ENCODE measurements at regions not wholly inside any gene's neighbourhood (a gene's known extent, or its start where the extent isn't known, plus 50 kb on each side); places are given as distances from the start of the nearest gene placed in this dataset.
A peak's percentile ranks its signal among the peaks of the same experiment; 100 is the strongest.

DNA sequence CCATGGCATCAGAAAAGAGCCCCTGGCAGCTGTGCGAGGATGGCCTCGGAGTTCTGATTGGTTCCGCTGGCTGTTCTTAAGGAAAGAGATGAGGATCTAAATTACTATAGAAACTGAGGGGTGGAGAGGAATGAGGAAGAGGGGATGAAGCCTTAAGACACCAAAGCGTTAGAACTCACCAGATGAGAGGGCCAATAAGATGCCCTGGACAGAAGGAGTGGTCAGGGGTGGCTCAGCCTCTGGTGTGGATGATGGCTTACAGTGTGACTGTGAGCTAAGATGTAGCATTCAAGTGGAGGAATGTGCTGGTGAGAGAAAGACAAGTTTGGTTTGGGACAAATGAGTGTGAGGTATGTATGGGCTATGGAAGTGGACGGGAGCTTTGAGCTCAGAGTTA is 97.8 kb downstream of the ZFP36L2 start:
- DNase-seq (ENCODE audit: low read depth in 2 of 2): no peak

GRCh38 chr2:43127941-43128558 is 98.4 kb downstream of the ZFP36L2 start:
- no peak for DNase-seq (ENCODE audit: low read depth in 2 of 2)

- DNase-seq (ENCODE audit: low read depth in 2 of 2): no peak
Observed at GRCh38 chr2:43127208-43127940, 99.0 kb downstream of the ZFP36L2 start.

DNA sequence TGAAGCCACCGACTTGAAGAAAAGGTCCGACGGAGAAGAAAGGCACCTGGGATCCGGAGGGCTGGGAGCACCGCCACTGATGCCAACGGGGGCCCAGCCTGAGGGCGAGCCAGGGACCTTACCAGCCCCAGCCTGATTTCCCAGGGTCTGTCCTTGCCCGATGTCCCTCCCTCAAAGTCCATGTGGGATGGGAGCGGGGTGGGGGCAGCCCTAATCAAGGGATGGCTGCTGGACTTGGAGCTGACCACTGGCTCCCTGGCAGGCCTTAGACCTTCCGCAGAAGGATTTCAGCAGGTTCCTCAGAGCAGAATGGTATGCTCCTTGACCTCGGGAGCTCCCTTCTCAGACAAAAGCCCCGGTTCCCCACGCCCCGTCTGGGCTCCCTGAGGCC is 99.6 kb downstream of the ZFP36L2 start:
- no peak for DNase-seq (ENCODE audit: low read depth in 2 of 2)

DNA sequence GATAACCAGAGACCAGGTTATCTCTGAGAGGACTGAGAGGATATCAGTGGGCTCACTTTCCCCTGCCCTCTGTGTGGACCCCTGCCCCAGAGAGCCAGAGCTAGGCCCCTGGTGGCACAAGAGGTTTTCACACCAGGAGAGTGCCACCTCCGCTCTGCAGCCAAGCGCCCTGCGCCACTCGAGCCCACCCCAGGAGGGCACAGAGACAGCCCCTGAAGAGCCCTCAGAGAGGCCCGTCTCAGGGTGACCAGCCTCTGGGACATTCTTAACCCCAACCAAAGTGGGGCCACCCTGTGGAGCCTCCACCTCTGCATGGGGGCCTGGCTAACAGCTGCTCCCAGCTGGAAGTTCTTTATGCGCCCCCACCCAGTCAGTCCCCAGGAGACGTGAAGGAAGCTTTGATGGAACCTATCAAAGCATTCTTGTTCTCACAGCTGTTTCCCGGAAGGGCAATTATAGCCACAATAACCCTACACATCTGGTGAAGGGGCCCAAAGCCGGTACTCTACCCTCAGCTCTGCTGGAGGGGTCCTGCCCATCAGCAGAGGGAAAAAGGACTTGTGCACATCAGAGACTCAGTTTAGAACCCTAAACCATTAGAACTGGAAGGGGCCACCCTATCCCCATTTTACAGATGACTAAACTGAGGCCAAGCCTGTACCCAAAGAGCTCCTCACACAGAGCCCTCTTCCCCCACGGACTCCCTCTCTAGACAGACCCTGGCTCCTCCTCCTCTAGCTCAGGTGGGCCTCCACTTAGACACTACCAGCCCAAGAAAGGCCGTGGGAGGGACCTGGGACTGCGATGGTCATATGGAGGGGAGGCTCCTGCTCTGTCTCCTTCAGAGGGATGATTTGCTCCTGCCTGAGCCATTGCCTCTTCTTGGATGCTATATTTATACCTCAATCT is 101.1 kb downstream of the ZFP36L2 start:
- DNase-seq (ENCODE audit: low read depth in 2 of 2): no peak

DNA sequence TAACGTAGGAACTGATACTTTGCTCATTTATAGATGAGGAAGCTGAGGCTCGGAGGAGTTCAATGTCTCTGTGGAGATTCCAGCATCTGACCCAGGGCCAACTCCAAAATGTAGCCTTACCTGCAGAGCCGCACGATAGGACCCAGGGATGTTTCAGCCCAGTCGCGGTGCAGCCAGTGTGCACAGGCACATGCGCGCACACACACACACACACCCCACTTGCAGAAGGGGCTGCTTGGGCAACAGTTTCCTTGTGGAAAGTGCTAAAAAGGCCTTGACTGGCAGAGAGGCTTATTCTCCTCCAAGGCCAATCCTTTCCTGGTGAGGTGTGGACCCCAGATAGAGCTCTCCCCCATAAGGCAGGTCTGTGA is 101.7 kb downstream of the ZFP36L2 start:
- DNase-seq (ENCODE audit: low read depth in 2 of 2): no peak

DNA sequence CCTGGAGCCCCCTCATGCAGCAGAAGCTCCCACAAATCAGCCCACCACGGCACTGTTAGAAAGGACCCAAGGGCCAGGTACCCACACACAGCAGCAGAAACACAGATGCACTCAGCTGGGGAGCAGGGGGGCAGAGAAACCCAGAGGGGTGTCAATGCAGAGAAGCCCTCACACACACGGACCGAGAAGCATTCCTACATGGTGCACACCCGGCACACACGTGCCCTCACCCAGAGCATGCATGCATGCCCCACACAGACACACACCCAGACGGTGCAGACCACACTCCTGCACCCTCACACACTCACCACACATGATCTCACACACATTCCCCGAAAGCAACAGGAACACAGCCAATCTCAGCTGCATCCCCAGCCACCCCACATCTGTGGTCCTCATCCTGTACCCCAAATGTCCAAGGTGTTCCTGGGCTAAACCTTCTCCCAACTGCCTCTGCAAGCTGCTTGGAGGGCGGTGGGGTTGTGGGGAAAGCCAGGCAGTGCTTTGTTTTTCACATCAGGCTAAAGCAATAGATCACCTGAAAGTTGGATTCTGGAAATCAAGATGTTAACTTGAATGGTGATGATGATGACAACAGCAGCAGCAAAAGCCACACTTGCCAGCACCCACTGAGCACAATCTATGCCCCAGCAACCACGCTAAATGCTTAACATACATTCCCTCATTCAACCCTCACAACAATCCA is 102.3 kb downstream of the ZFP36L2 start:
- no peak for DNase-seq (ENCODE audit: low read depth in 2 of 2)

DNA sequence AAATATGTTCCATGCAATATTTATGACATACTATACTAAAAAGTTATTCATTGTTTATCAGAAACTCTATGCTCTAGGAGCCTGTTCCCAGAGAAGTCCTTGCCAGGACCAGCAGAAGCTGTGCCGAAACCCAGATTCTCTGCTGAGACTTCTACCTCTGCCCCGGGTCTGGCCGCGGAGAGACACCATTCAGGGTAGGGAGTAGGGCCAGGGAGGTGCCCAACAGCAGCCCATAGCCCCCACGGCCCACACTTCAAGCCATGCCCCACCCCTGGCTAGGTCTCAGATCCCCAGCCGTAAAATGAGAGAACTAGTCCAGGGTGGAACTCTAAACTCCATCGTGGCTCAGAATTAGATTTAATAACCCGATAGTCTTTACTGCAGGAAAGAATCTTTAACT is 102.9 kb downstream of the ZFP36L2 start:
- DNase-seq (ENCODE audit: low read depth in 2 of 2): no peak

- no peak for DNase-seq (ENCODE audit: low read depth in 2 of 2)
Observed at GRCh38 chr2:43123028-43123427, 103.4 kb downstream of the ZFP36L2 start.

DNA sequence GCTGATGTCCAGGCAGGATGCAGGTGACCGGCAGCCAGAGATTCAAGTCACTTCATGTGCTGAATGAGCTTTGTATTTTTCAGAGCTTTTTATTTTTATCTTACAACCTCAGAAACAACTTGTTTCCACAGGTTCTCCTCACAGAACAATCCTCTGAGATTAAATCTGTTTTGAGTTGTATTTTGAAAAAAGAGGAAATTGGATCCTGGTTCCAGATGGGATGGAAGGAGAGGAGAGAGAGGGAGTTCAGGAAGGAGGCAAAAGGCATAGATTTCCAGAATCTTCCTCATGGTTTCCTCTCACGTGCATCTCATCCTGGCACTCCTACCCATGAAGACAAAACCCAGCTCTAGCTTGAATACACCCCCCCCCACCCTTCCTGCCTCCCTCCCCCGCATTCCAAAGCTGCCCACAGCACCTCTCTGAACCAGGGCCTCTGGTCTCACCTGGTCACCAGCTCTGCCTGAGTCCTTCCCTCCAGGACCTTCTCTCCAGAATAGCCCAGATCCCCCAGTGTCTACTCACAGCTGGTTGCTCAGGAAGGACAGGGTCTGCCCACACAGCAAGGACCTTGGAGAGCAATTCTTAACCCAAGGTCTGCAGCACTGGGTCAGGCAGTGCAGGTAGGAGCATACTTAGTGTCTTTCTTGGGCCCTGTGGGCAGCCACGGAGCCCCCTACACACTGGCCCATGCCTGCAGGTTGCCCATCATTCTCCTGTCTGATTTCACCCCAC is 104.7 kb downstream of the ZFP36L2 start:
- DNase-seq (ENCODE audit: low read depth in 2 of 2): no peak

DNA sequence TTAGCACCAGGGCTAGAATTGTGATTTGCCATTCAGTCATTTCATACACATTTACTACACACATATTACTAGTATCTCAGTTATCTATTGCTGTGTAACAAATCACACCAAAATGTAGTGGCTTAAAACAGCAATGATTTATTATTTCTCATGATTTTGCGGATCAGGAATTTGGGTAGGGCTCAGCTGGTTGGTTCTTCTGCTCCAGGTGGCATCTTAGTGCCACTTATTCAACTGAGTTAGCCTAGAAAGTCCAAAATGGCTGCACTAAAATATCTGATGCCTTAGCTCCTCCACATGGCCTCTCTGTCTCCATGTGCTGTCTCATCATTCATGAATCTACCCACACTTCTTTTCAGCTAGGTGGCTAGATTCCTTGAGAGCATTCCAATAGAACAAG is 107.1 kb downstream of the ZFP36L2 start:
- no peak for DNase-seq (ENCODE audit: low read depth in 2 of 2)

DNA sequence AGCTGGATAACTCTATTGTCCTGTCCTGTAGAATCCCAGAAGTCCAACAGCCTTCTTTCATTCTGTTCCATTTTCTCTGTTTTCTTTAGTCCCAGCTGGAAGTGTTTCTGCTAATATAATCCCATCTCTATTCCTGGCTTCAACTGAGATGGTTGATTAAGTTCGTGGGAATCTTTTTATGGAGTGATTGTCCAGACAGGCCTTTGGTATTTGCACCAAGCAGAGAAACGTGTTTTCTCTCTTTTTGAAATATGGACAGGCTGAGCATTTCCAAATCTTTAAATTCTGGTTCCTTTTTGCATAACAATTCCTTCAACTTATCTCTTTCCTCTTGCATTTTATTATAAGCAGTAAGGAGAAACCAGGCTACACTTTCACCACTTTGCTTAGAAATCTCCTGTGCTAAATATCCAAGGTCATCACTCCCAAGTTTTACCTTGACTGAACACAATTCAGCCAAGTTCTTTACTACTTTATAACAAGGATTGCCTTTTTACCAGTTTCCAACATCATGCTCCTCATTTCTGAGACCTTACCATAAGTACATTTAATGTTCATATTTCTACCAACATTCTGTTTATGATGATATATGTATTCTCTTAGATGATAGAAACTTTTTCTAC is 108.8 kb downstream of the ZFP36L2 start:
- DNase-seq (ENCODE audit: low read depth in 2 of 2): no peak

GRCh38 chr2:43116988-43117387 is 109.4 kb downstream of the ZFP36L2 start:
- DNase-seq (ENCODE audit: low read depth in 2 of 2): no peak

DNA sequence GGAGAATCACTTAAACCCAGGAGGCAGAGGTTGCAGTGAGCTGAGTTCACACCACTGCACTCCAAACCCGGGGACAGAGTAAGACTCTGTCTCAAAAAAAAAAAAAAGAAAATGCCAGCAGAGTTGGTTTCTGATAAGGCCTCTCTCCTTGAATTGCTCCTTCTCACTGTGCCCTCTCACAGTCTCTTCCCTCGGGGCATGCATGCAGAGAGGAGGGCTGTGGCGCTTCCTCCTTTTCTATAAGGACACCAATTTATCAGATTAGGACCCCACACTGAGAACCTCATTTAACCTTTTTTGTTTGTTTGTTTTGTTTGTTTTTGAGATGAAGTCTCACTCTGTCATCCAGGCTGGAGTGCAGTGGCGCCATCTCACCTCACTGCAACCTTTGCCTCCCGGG is 110.5 kb downstream of the ZFP36L2 start:
- no peak for DNase-seq (ENCODE audit: low read depth in 2 of 2)

DNA sequence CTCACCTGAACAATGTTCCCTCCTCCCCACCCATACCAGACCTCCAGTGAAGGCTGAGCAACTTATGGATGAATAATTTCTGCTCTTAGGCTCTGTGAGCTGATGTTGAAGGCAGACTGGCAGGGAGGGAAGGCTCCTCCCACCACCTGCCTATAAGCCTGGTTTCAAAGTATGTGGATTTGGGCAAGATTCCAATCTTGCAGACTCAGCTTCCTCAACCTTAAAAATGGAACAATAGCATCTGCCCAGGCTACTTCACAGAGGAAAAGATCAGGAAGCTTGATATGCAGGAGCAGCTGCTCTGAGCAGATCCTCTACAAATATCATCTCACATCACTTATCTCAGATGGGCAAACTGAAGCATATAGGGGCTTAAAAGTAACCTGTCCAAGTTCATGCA is 112.2 kb downstream of the ZFP36L2 start:
- no peak for DNase-seq (ENCODE audit: low read depth in 2 of 2)

GRCh38 chr2:43111788-43112554 is 114.4 kb downstream of the ZFP36L2 start:
- DNase-seq (ENCODE audit: low read depth in 2 of 2): no peak

DNA sequence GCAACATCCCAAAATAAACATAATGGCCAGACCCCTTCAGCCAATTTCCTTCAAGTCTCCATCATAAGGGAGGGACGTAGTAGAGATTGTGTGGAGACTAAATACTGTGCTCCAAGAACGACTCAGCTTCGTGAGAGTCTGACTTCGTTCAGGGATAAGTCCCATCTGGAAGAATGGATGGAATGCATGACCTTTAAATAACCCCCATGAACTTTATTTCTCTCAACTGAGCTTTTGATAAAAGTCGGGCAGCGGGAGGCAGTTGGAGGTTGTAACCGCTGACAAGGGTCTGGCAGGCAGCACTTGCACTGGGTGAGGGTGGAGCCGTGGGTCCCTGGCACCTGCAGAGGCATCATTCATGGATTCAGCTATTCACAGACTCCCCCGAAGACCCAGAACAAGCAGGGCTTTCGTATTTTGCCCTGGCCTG is 115.9 kb downstream of the ZFP36L2 start:
- DNase-seq (ENCODE audit: low read depth in 2 of 2): peak; percentile 47 to 52

DNA sequence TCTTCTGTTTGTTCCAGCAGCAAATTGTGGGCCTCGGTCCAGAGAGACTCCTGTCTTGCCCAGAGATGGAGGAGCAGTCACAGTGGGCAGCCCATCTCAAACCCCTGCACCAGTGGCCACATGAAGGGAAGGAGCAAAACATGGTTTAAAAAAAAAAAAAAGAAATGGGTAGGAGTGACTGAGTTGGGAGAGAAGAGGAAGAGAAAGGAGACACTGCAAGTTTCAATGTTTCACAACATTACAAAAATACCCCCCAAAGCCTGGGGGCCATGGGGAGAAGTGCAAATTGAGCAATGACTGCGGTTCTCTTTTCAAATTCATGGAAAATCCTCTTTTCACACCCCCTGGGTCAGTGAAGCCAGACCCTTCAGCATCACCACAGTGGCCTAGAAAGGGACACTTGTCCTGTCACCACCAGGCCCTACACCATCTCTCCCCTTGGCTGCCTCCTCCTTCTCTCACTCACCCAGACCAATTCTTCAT is 117.1 kb downstream of the ZFP36L2 start:
- DNase-seq (ENCODE audit: low read depth in 2 of 2): no peak

DNA sequence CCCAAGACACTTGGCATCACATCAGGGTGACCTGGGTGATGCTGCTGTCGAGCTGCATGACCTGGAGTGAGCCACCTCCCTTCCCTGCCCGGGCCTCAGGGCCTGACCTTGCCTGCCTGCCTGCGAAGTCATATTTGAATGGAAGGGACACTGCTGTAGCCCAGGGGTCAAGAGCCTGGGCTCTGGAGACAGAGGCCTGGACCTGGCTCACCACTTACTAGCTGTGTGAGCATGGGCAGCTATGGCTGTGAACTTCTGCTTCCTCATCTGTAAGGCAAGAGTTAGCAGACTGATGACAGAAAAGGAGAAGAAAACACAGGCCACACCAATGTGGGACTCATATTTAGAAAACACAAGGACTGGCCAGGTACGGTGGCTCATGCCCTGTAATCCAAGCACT is 118.7 kb downstream of the ZFP36L2 start:
- DNase-seq (ENCODE audit: low read depth in 2 of 2): no peak

Data from fibroblast of skin of left biceps (primary cell).